Neural cell (in vitro differentiated cells): ENCODE measurements at regions not wholly inside any gene's neighbourhood (a gene's known extent, or its start where the extent isn't known, plus 50 kb on each side); places are given as distances from the start of the nearest gene placed in this dataset.

Experiments
- H2AFZ ChIP-seq: fragments of 200-600, 300-800 bp; sonication (generic), shearing (Covaris generic); 2 replicates; pipeline ENCODE4 v1.6.0; 2014; ENCODE audit warnings: low read depth, mild to moderate bottlenecking, antibody characterized with exemption, low read length, moderate library complexity
- H3F3A ChIP-seq: fragments of 200-600 bp; shearing (Covaris generic); 2 replicates; pipeline ENCODE4 v1.6.1; 2016; ENCODE audit warnings: mild to moderate bottlenecking, moderate library complexity, mixed read lengths, antibody characterized with exemption, low read length; ENCODE audit not compliant: insufficient read depth, poor library complexity, severe bottlenecking
- H3K27ac ChIP-seq: fragments of 200-600, 300-800 bp; sonication (generic), shearing (Covaris generic); 2 replicates; pipeline ENCODE4 v1.5.1; 2014; ENCODE audit warnings: mild to moderate bottlenecking, low read length, moderate library complexity
- H3K27me3 ChIP-seq: fragments of 300-800, 200-600 bp; sonication (generic), shearing (Covaris generic); 2 replicates; pipeline ENCODE4 v1.6.0; 2014; ENCODE audit warnings: mild to moderate bottlenecking, low read depth, low read length, moderate library complexity; ENCODE audit not compliant: insufficient read depth
- H3K36me3 ChIP-seq: fragments of 300-800, 200-600 bp; sonication (generic), shearing (Covaris generic); 2 replicates; pipeline ENCODE4 v1.5.1; 2014; ENCODE audit warnings: mild to moderate bottlenecking, antibody characterized with exemption, low read length, moderate library complexity; ENCODE audit not compliant: insufficient read depth
- H3K4me2 ChIP-seq: fragments of 300-800, 200-600 bp; sonication (generic), shearing (Covaris generic); 2 replicates; pipeline ENCODE4 v1.6.0; 2014; ENCODE audit warnings: mild to moderate bottlenecking, low read length
- H3K4me3 ChIP-seq: fragments of 300-800, 200-600 bp; sonication (generic), shearing (Covaris generic); 2 replicates; pipeline ENCODE4 v1.5.1; 2014; ENCODE audit warnings: mild to moderate bottlenecking, low read length, moderate library complexity
- H3K79me2 ChIP-seq: fragments of 200-600 bp; shearing (Covaris generic); replicated peaks from 2 replicates; pipeline ENCODE4 v1.6.0; 2014; ENCODE audit warnings: mild to moderate bottlenecking, low read length, moderate library complexity; ENCODE audit not compliant: insufficient read depth
- H3K9ac ChIP-seq: fragments of 300-800, 200-600 bp; sonication (generic), shearing (Covaris generic); 2 replicates; pipeline ENCODE4 v1.6.1; 2016; ENCODE audit warnings: mild to moderate bottlenecking, low read length, mixed read lengths
- H3K9me2 ChIP-seq: fragments of 200-600 bp; shearing (Covaris generic); 2 replicates; pipeline ENCODE4 v1.6.1; 2016; ENCODE audit warnings: mild to moderate bottlenecking, low read length, mixed read lengths; ENCODE audit not compliant: insufficient read depth
- H3K9me3 ChIP-seq: fragments of 200-600, 300-800 bp; sonication (generic), shearing (Covaris generic); 2 replicates; pipeline ENCODE4 v1.6.1; 2016; ENCODE audit warnings: mild to moderate bottlenecking, mixed run types, low read length, moderate library complexity, mixed read lengths
- H4K20me1 ChIP-seq: fragments of 200-600 bp; shearing (Covaris generic); 2 replicates; pipeline ENCODE4 v1.6.1; 2016; ENCODE audit warnings: mild to moderate bottlenecking, mixed run types; ENCODE audit not compliant: insufficient read depth
- CTCF ChIP-seq: fragments of 450-650 bp; IDR thresholded peaks from 2 replicates; pipeline ENCODE4 v1.5.1; 2014; ENCODE audit warnings: antibody characterized with exemption, mild to moderate bottlenecking, moderate library complexity; ENCODE audit not compliant: poor library complexity, severe bottlenecking
- EP300 ChIP-seq: fragments of 450-650 bp; conservative IDR thresholded peaks from 2 replicates; pipeline ENCODE4 v1.6.1; 2014; ENCODE audit warnings: antibody characterized with exemption, mild to moderate bottlenecking, moderate library complexity; ENCODE audit not compliant: poor library complexity, severe bottlenecking
- EZH2 ChIP-seq: fragments of 200-600, 300-800 bp; shearing (Covaris generic), sonication (generic); IDR thresholded peaks from 2 replicates; pipeline ENCODE4 v1.6.1; 2014; ENCODE audit warnings: antibody characterized with exemption, low read length, borderline replicate concordance, mild to moderate bottlenecking; ENCODE audit not compliant: insufficient read depth, poor library complexity, severe bottlenecking
- MXI1 ChIP-seq: fragments of 450-650 bp; conservative IDR thresholded peaks from 2 replicates; pipeline ENCODE4 v1.6.1; 2014; ENCODE audit warnings: antibody characterized with exemption, mild to moderate bottlenecking; ENCODE audit not compliant: poor library complexity, severe bottlenecking
- POLR2AphosphoS5 ChIP-seq: IDR thresholded peaks from 2 replicates; pipeline ENCODE4 v1.6.1; 2012
- RAD21 ChIP-seq: fragments of 450-650 bp; conservative IDR thresholded peaks from 2 replicates; pipeline ENCODE4 v1.6.1; 2014; ENCODE audit warnings: antibody characterized with exemption, mild to moderate bottlenecking, moderate library complexity
- REST ChIP-seq: IDR thresholded peaks from 2 replicates; pipeline ENCODE4 v1.6.1; 2012; ENCODE audit warnings: borderline replicate concordance
- SMC3 ChIP-seq: fragments of 450-650 bp; conservative IDR thresholded peaks from 2 replicates; pipeline ENCODE4 v1.6.1; 2014; ENCODE audit warnings: antibody characterized with exemption, mild to moderate bottlenecking, moderate library complexity; ENCODE audit not compliant: poor library complexity
- TAF1 ChIP-seq: IDR thresholded peaks from 2 replicates; pipeline ENCODE4 v1.6.1; 2012; ENCODE audit warnings: low read depth

DNA sequence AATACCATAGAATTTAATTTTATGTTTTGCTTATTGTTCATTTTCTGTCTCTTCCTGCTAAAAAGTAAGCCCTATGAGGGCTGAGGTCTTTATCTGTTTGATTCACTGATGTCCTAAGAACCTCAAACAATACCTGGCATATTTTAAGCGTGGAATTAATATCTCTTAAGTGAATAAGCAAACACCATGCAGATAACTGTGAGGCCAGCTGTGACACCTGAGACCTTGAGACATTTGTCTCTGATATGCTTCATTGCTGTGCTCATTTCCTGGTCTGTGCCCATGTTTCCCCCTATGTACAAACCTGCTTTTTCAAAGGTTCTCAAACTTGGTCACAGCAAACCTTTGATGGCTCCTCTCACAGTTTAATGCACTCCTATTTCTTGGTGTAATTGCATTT lies 254.6 kb downstream of the COG6 start:
- Histone ChIP-seq H3F3A (no peaks in the 10 kb centered on the region), H3K4me2 (no peak overlapping the region), H3K9ac (no peak overlapping the region), H4K20me1 (no peaks in the 10 kb centered on the region), H3K36me3 (no peaks in the 10 kb centered on the region), H3K9me3 (no peaks in the 10 kb centered on the region), H2AFZ (no peak overlapping the region), H3K79me2 (no peaks in the 10 kb centered on the region), H3K27ac (no peak overlapping the region), H3K4me3 (no peak overlapping the region), H3K27me3 (no peaks in the 10 kb centered on the region), H3K9me2 (no peaks in the 10 kb centered on the region)
- TF ChIP-seq EZH2 (no peak), TAF1 (no peak), CTCF (no peak), MXI1 (no peak), SMC3 (no peak), REST (no peak), EP300 (no peak), POLR2AphosphoS5 (no peak), RAD21 (no peak)

DNA sequence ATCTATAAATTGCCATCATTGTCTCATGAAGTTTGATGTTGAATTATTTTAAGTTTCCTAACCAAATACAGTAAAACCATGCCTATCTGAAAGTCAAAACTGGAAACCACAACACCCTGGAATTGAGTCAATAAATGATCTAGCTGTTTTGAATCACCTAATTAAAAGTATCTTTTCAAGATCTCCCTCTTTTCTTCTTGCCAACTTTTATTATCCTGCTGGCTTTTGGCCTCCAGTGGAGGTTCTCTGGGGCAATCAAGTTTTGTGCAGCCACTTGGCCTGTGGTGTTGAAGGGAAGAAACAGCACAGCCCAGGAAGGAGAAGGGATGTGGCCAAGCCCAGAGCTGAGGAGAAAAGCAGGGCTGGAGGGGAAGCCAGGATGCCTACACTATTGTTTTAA lies 255.4 kb downstream of the COG6 start:
- no peaks in the 10 kb centered on the region for H3K79me2 ChIP-seq
- no peaks in the 10 kb centered on the region for H4K20me1 ChIP-seq
- H2AFZ ChIP-seq, result no peak overlapping the region
- H3K36me3 ChIP-seq, result no peaks in the 10 kb centered on the region
- H3K9me3 ChIP-seq, result no peaks in the 10 kb centered on the region
- no peaks in the 10 kb centered on the region for H3F3A ChIP-seq
- no peak overlapping the region for H3K27ac ChIP-seq
- TF ChIP-seq EP300, result no peak
- TF ChIP-seq SMC3, result no peak
- TF ChIP-seq MXI1, result no peak
- TF ChIP-seq REST, result no peak
- TF ChIP-seq CTCF, result no peak
- H3K4me3 ChIP-seq, result no peak overlapping the region
- no peak overlapping the region for H3K9ac ChIP-seq
- no peaks in the 10 kb centered on the region for H3K9me2 ChIP-seq
- H3K27me3 ChIP-seq, result no peaks in the 10 kb centered on the region
- no peak overlapping the region for H3K4me2 ChIP-seq
